Right cardiac atrium (tissue), 5 donors: ENCODE measurements at regions not wholly inside any gene's neighbourhood (a gene's known extent, or its start where the extent isn't known, plus 50 kb on each side); places are given as distances from the start of the nearest gene placed in this dataset.
A peak's percentile ranks its signal among the peaks of the same experiment; 100 is the strongest.

Experiments
- ATAC-seq, 2 donors: fragments of 200-7000 bp; cut with Tn5 transposase; one replicate each; pipeline versions ENCODE4 v1.8.0 to v1.9.1; 2020; ENCODE audit warnings: moderate library complexity in 2 of 2, mild to moderate bottlenecking in 1 of 2
- DNase-seq, 3 donors: peaks; one replicate each; pipeline ENCODE4 v3.0.0-alpha.2; 2020
- H3K27ac ChIP-seq: one replicate; pipeline ENCODE4 v1.5.1; 2013; ENCODE audit warnings: mild to moderate bottlenecking, low read length, control low read depth, moderate library complexity
- H3K27me3 ChIP-seq: one replicate; pipeline ENCODE4 v1.6.1; 2013; ENCODE audit not compliant: control insufficient read depth, insufficient read depth
- H3K4me1 ChIP-seq: one replicate; pipeline ENCODE4 v1.6.1; 2013; ENCODE audit warnings: low read length; ENCODE audit not compliant: control insufficient read depth, insufficient read depth
- H3K4me3 ChIP-seq: one replicate; pipeline ENCODE4 v1.5.1; 2013; ENCODE audit warnings: low read length, control low read depth
- H3K9me3 ChIP-seq: one replicate; pipeline ENCODE4 v1.6.1; 2013; ENCODE audit warnings: low read length; ENCODE audit not compliant: control insufficient read depth
- WGBS: extraction: QIAGEN DNeasy Blood & Tissue Kit; methylation state at CpG from one replicate; pipeline ENCODE4 v1.1.7; 2013; 5-methylcytosine and 5-hydroxymethylcytosine counted together
- intact Hi-C, 4 donors: fragments of 100-400 bp; cut with DNase I; formaldehyde crosslinking; loops; one replicate each; pipeline versions ENCODE4 v1.11.0 to v1.14.0; 2022 to 2023
- donor health status: healthy with polysubstance abuse.
- donor health status: DM: no; HTN: yes; CAD: no.
- donor health status: DM: no; HTN: no; CAD: no.
- donor health status: DM: no; HTN: yes; CAD: no; lungs with severe emphysema.
- donor health status: DM: yes; HTN: yes; CAD: no.

DNA sequence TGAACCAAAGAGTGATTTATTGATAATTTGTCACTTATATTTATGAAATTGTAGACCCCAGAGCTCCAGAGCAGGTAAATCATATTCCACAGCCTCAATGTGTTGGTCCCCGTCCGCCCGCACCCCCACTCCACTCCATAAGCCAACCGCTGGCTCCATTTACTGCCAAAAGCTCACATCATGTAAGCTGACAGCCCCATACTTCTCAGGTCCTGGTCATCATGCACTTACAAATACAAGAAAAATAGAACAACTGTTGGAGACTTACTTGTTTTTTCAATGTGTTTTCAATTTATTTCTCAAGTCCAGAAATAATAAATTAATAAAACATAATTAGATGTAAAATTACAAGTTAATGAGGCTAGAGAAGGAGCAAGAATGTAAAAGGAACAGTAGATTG lies 235.7 kb upstream of the HAND2 start:
- intact Hi-C loops, result loop anchor here in 1 of 4 donors (10.0 kb wide), 1 partner anchor 229 kb away; no protein-coding TSS in a partner anchor

DNA sequence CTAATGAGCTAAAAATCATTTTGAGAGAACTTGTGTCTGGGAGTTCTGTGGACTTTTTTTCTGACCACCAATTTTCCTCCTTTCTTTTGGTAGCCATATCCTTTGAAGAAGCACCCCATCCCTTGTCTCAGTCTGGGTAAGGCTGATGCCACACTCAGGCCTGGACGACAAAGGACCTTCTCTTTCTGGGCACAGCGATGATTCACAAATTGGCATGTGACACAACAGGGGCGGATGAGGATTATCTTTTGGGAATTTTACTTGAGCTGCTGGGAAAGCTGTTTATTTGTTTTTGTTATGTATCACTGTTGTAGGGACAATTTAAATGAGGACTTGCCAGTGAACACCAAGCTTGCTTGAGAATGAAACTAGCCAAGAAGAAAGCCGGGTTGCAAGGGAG lies 233.4 kb upstream of the HAND2 start:
- Histone ChIP-seq H3K9me3 (no peaks in the 10 kb centered on the region), H3K27ac (no peak overlapping the region), H3K4me3 (no peak overlapping the region), H3K4me1 (peaks cover 2% of the 10 kb centered on the region), H3K27me3 (no peaks in the 10 kb centered on the region)
- intact Hi-C loops, result loop anchor here in 1 of 4 donors (10.0 kb wide), 1 partner anchor 231 kb away; no protein-coding TSS in a partner anchor
- ATAC-seq, result peak in 1 of 2 donors; percentile 33
- DNase-seq, result no peak
- 42% methylated on average over 4 of the region's 4 CpGs for WGBS

More for the DNA sequence above, 235.7 kb upstream of the HAND2 start:
- WGBS, result 72% methylated on average over 4 of the region's 4 CpGs
- Histone ChIP-seq H3K4me1 (peaks cover 2% of the 10 kb centered on the region), H3K4me3 (no peak overlapping the region), H3K9me3 (no peaks in the 10 kb centered on the region), H3K27ac (no peak overlapping the region), H3K27me3 (no peaks in the 10 kb centered on the region)
- peak in 1 of 3 donors; percentile 44 for DNase-seq
- no peak for ATAC-seq

- ATAC-seq, result peak; percentile 80 to 84
These were observed 231.9 kb upstream of the HAND2 start for GRCh38 chr4:173761938-173762337.

DNA sequence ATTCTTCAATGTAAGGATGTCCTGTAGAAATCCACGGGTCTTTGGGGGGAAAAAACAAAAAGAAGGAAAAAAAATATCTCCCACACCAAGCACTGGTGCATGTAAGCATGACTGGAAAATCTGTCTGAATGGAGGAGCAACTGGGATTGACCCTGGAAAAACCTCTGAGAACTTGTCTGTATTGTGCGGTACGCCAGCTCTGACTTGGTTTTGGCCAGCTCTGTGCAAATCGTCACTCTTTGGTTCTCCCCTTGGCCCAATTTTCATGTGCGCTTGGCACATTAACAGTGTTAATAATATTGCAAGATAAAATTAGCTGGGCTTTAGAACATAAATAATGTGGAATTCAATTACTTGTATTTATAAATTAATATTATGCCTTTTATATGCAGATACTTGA lies 231.2 kb upstream of the HAND2 start:
- Histone ChIP-seq H3K4me1 (peaks cover 4% of the 10 kb centered on the region), H3K27ac (no peak overlapping the region), H3K9me3 (no peaks in the 10 kb centered on the region), H3K27me3 (no peaks in the 10 kb centered on the region), H3K4me3 (no peak overlapping the region)
- peak; percentile 75 to 78 for ATAC-seq
- DNase-seq, result peak; percentile 49 to 69 (median 63)
- 56% methylated on average over 5 of the region's 5 CpGs for WGBS
- intact Hi-C loops, result loop anchor here in 1 of 4 donors (10.0 kb wide), 1 partner anchor 234 kb away; no protein-coding TSS in a partner anchor

More at GRCh38 chr4:173761938-173762337, 231.9 kb upstream of the HAND2 start:
- intact Hi-C loops, result loop anchor here in 1 of 4 donors (10.0 kb wide), 1 partner anchor 233 kb away; no protein-coding TSS in a partner anchor
- Histone ChIP-seq H3K27me3 (no peaks in the 10 kb centered on the region), H3K9me3 (no peaks in the 10 kb centered on the region), H3K4me3 (no peak overlapping the region), H3K27ac (peak overlapping the region; percentile 58), H3K4me1 (peaks cover 4% of the 10 kb centered on the region)
- no peak for DNase-seq
- WGBS, result 56% methylated on average over 5 of the region's 5 CpGs

DNA sequence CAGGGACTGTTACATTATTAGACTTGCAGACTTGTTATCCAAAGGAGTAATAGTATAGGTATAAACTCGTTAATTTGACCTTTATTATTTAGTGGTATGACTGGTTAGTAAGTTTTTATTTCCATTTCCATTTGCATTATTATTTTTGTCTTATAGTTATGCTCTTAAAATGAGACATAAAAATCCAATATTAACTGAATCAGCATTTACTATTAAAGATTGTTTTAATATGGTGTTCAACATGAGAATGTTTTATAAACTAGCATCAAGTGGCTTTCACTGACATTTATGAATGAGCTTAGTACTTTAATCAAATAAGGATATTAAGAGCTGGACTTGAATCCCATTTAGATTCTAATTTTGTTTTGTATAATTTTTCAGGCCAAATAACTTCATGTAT lies 228.1 kb upstream of the HAND2 start:
- intact Hi-C loops, result loop anchor here in 1 of 4 donors (10.0 kb wide), 1 partner anchor 113 kb away; no protein-coding TSS in a partner anchor
- Histone ChIP-seq H3K27me3 (no peaks in the 10 kb centered on the region), H3K4me3 (no peak overlapping the region), H3K4me1 (peaks cover 4% of the 10 kb centered on the region), H3K27ac (no peak overlapping the region), H3K9me3 (no peaks in the 10 kb centered on the region)
- no peak for ATAC-seq
- 59% methylated on average over 1 of the region's 1 CpG for WGBS
- DNase-seq, result no peak

- intact Hi-C loops, result loop anchor here in 1 of 4 donors (10.0 kb wide), 1 partner anchor 109 kb away; no protein-coding TSS in a partner anchor
- WGBS, result 38% methylated on average over 1 of the region's 1 CpG
These were observed 223.4 kb upstream of the HAND2 start for GRCh38 chr4:173753408-173753807.

GRCh38 chr4:173752610-173753230 lies 222.7 kb upstream of the HAND2 start:
- 60% methylated on average over 7 of the region's 7 CpGs for WGBS
- peaks cover 2% of the 10 kb centered on the region for H3K4me1 ChIP-seq
- ATAC-seq (no peak), DNase-seq (no peak)
- no peak overlapping the region for H3K4me3 ChIP-seq
- intact Hi-C loops, result loop anchor here in 1 of 4 donors (10.0 kb wide), 1 partner anchor 108 kb away; no protein-coding TSS in a partner anchor
- H3K27me3 ChIP-seq, result no peaks in the 10 kb centered on the region
- H3K27ac ChIP-seq, result no peak overlapping the region
- H3K9me3 ChIP-seq, result no peaks in the 10 kb centered on the region

More at GRCh38 chr4:173753408-173753807, 223.4 kb upstream of the HAND2 start:
- no peaks in the 10 kb centered on the region for H3K9me3 ChIP-seq
- no peaks in the 10 kb centered on the region for H3K27me3 ChIP-seq
- no peak overlapping the region for H3K27ac ChIP-seq
- DNase-seq (no peak), ATAC-seq (no peak)
- peaks cover 2% of the 10 kb centered on the region for H3K4me1 ChIP-seq
- H3K4me3 ChIP-seq, result no peak overlapping the region

- H3K4me3 ChIP-seq, result no peak overlapping the region
- H3K9me3 ChIP-seq, result no peaks in the 10 kb centered on the region
- no peaks in the 10 kb centered on the region for H3K27me3 ChIP-seq
- H3K27ac ChIP-seq, result no peak overlapping the region
- 21% methylated on average over 1 of the region's 1 CpG for WGBS
- DNase-seq (no peak), ATAC-seq (peak in 1 of 2 donors; percentile 53)
- intact Hi-C loops, result loop anchor here (5.0 to 10.0 kb wide), 5 partner anchors 214 to 244 kb away; partner anchors contain the start of gene HAND2 (in 3 of the 4)
- no peaks in the 10 kb centered on the region for H3K4me1 ChIP-seq
These were observed 218.3 kb upstream of the HAND2 start for GRCh38 chr4:173748353-173748752.

DNA sequence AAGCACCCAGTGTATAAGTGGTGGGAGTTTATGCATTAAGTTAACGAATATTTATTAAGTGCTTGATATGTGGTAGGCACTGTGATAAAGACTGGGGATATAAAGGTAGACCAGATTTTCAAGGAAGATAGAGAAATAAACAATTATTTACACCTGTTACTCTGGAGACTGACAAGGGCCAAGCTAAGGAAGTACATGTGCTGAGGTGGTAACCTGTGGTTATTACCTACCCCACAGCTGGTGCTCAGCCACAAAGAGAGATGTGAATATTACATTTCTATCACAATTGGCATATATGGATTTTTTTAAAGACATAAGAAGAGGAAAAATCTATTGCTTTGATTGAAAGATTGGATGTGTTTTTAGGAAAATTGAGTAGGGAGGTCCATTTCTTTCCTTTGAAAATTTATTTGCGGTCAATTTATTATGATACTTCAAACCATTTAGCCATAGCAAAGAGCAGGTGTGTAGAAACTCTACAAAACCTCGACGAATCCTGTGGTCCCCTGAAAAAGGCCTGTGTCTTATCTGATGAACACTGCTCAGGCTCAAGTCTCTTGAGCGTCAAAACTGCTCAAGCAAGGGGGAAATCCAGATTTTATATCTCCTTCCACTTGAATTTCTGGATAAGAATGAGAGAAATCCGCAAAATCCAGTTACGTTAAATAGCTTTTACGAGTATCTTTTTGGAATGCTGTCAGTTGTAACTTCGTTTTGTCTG lies 217.7 kb upstream of the HAND2 start:
- H3K4me3 ChIP-seq, result no peak overlapping the region
- H3K4me1 ChIP-seq, result no peaks in the 10 kb centered on the region
- no peaks in the 10 kb centered on the region for H3K27me3 ChIP-seq
- intact Hi-C loops, result loop anchor here (5.0 to 10.0 kb wide), 5 partner anchors 213 to 243 kb away; partner anchors contain the start of gene HAND2 (in 3 of the 4)
- WGBS, result 56% methylated on average over 9 of the region's 9 CpGs
- no peaks in the 10 kb centered on the region for H3K9me3 ChIP-seq
- peak overlapping the region; percentile 48 for H3K27ac ChIP-seq
- ATAC-seq (no peak), DNase-seq (no peak)

DNA sequence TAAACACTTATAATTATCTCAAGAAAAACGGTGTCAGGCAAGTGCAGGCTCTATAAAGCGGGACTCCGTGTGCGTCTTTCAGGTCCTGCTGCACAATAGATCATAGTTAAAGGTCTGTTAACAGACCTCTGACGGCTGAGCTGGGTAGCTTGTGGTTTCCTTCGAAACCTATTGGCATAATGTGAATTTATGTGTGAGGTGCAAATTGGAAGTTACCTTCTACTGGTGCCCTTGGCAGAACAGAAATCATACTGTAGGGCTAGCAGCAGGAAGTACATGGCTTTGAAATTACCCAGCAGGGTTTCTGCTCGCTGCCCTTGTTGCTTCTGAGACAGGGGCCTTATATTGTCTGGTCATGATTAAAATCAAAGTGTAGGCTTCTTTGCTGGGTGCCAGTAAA lies 216.4 kb upstream of the HAND2 start:
- Histone ChIP-seq H3K4me3 (peak overlapping the region; percentile 18), H3K9me3 (no peaks in the 10 kb centered on the region), H3K27ac (peak overlapping the region; percentile 88), H3K4me1 (no peaks in the 10 kb centered on the region), H3K27me3 (no peaks in the 10 kb centered on the region)
- intact Hi-C loops, result loop anchor here (5.0 to 10.0 kb wide), 5 partner anchors 212 to 242 kb away; partner anchors contain the start of gene HAND2 (in 3 of the 4)
- WGBS, result 48% methylated on average over 7 of the region's 7 CpGs
- DNase-seq (no peak), ATAC-seq (peak; percentile 31 to 37)

DNA sequence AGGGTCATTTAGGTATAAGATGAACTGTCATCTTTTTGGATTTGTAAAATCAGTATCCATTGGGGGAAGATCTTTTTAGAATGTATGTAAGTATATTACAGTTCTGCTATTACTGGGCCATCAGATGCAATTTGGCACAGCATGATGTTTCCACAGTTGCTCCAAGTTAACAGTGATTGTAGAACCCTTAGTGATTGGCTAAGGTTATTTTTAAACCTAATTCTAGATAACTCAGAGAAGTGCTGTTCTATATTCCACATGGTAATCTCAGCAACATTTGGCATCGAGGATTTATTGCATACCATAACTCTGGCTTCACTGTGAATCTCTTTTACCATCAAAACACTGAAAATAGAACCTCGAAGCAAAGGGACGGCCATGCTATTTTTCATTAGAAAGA lies 215.7 kb upstream of the HAND2 start:
- ATAC-seq (peak; percentile 80 to 86), DNase-seq (no peak)
- Histone ChIP-seq H3K4me3 (peak overlapping the region; percentile 18), H3K27me3 (no peaks in the 10 kb centered on the region), H3K9me3 (no peaks in the 10 kb centered on the region), H3K27ac (no peak overlapping the region), H3K4me1 (no peaks in the 10 kb centered on the region)
- intact Hi-C loops, result loop anchor here (5.0 to 10.0 kb wide), 5 partner anchors 211 to 241 kb away; partner anchors contain the start of gene HAND2 (in 3 of the 4)
- WGBS, result 36% methylated on average over 3 of the region's 3 CpGs
